Gastroesophageal sphincter (tissue), 4 donors: ENCODE measurements at regions not wholly inside any gene's neighbourhood (a gene's known extent, or its start where the extent isn't known, plus 50 kb on each side); places are given as distances from the start of the nearest gene placed in this dataset.

ENCODE experiments used
- ATAC-seq: fragments of 150-250 bp; one replicate; pipeline ENCODE4 v1.9.1; 2016; ENCODE audit warnings: mild to moderate bottlenecking, moderate library complexity
- H3K27ac ChIP-seq, 4 donors: fragments of 200-600 bp; sonication (generic) in 3 of 4; 1 replicate in 3 of 4; 2 replicates in 1 of 4; pipeline ENCODE4 v1.5.1; 2016 to 2019
- H3K27me3 ChIP-seq: fragments of 200-600 bp; sonication (generic); one replicate; pipeline ENCODE4 v1.5.1; 2019
- H3K36me3 ChIP-seq, 2 donors: fragments of 200-600 bp; sonication (generic); one replicate each; pipeline ENCODE4 v1.5.1; 2019; ENCODE audit warnings: control low read depth in 1 of 2
- H3K4me1 ChIP-seq, 3 donors: fragments of 200-600 bp; sonication (generic); 1 replicate in 2 of 3; 2 replicates in 1 of 3; pipeline ENCODE4 v1.5.1; 2016 to 2019; ENCODE audit warnings: control low read depth in 2 of 3
- H3K4me3 ChIP-seq, 2 donors: fragments of 200-600 bp; sonication (generic); one replicate each; pipeline ENCODE4 v1.5.1; 2019; ENCODE audit warnings: mild to moderate bottlenecking in 1 of 2, moderate library complexity in 1 of 2
- H3K9me3 ChIP-seq, 3 donors: fragments of 200-600 bp; sonication (generic); one replicate each; pipeline ENCODE4 v1.5.1; 2017 to 2019; ENCODE audit warnings: control low read depth in 2 of 3
- CTCF ChIP-seq, 4 experiments: fragments of 200-600 bp in 2 of 4; fragments of 450-650 bp in 2 of 4; sonication (generic) in 1 of 4; IDR thresholded peaks; one replicate each; pipeline ENCODE4 v1.5.1; 2017 to 2019; ENCODE audit warnings: antibody characterized with exemption in 4 of 4, mild to moderate bottlenecking in 2 of 4, moderate library complexity in 2 of 4
- EP300 ChIP-seq: sonication (generic); formaldehyde crosslinking; IDR thresholded peaks from one replicate; pipeline ENCODE4 v1.6.1; 2017; ENCODE audit warnings: antibody characterized with exemption, mild to moderate bottlenecking
- POLR2A ChIP-seq, 2 donors: fragments of 450-650 bp; IDR thresholded peaks; one replicate each; pipeline ENCODE4 v1.6.1; 2017; ENCODE audit warnings: antibody characterized with exemption in 2 of 2, mild to moderate bottlenecking in 2 of 2, moderate library complexity in 1 of 2
- POLR2AphosphoS5 ChIP-seq: sonication (generic); formaldehyde crosslinking; IDR thresholded peaks from one replicate; pipeline ENCODE4 v1.6.1; 2017; ENCODE audit warnings: antibody characterized with exemption
- WGBS, 2 donors: methylation state at CpG; one replicate each; pipeline ENCODE4 v1.1.5; 2018; ENCODE audit warnings: low coverage in 1 of 2; 5-methylcytosine and 5-hydroxymethylcytosine counted together

GRCh38 chr10:130967784-130968183, 343.7 kb downstream of the TCERG1L start:
- no peak for ATAC-seq
- no peaks in the 10 kb centered on the region for H3K36me3 ChIP-seq
- WGBS, 2 donors = 53 to 59% methylated on average over 3 of the region's 3 CpGs

GRCh38 chr10:130968511-130968910, 343.0 kb downstream of the TCERG1L start:
- peaks cover 37% of the 10 kb centered on the region for H3K27me3 ChIP-seq
- no peak overlapping the region for H3K27ac ChIP-seq
- TF ChIP-seq POLR2AphosphoS5 (no peak), POLR2A (IDR thresholded peaks at IDR 0.05) (no peak), CTCF (IDR thresholded peaks at IDR 0.05) (no peak), EP300 (no peak)
- WGBS, 2 donors = 79% methylated on average over 3 of the region's 3 CpGs; no CpG with 5 or more reads in 1 of the 2 donors
- no peaks in the 10 kb centered on the region for H3K36me3 ChIP-seq
- no peak overlapping the region for H3K4me3 ChIP-seq
- H3K4me1 ChIP-seq = no peaks in the 10 kb centered on the region
- ATAC-seq = no peak
- H3K9me3 ChIP-seq = peaks cover 0 to 8% (median 0%) of the 10 kb centered on the region in 3 donors

More at GRCh38 chr10:130967784-130968183, 343.7 kb downstream of the TCERG1L start:
- no peaks in the 10 kb centered on the region for H3K4me1 ChIP-seq
- H3K9me3 ChIP-seq = peaks cover 0 to under 1% (median 0%) of the 10 kb centered on the region in 3 donors
- no peak overlapping the region for H3K27ac ChIP-seq
- no peak for TF ChIP-seq EP300
- no peak for TF ChIP-seq CTCF (IDR thresholded peaks at IDR 0.05)
- TF ChIP-seq POLR2AphosphoS5 = no peak
- TF ChIP-seq POLR2A (IDR thresholded peaks at IDR 0.05) = no peak
- peaks cover 36% of the 10 kb centered on the region for H3K27me3 ChIP-seq
- no peak overlapping the region for H3K4me3 ChIP-seq

- TF ChIP-seq CTCF (IDR thresholded peaks at IDR 0.05) (no peak), POLR2AphosphoS5 (no peak), EP300 (no peak), POLR2A (IDR thresholded peaks at IDR 0.05) (no peak)
- Histone ChIP-seq H3K36me3 (no peaks in the 10 kb centered on the region), H3K4me3 (no peak overlapping the region), H3K9me3 (peaks cover 0 to 9% (median 0%) of the 10 kb centered on the region in 3 donors), H3K4me1 (no peaks in the 10 kb centered on the region), H3K27ac (no peak overlapping the region), H3K27me3 (peaks cover 37% of the 10 kb centered on the region)
- ATAC-seq = no peak
- 60 to 61% methylated on average over 2 of the region's 2 CpGs for WGBS, 2 donors
These were observed 342.6 kb downstream of the TCERG1L start for GRCh38 chr10:130968964-130969363.

- WGBS, 2 donors = 84 to 85% methylated on average over 7 to 12 of the region's 15 CpGs
- peaks cover 0 to 9% (median 0%) of the 10 kb centered on the region in 3 donors for H3K9me3 ChIP-seq
- TF ChIP-seq POLR2A (IDR thresholded peaks at IDR 0.05) (no peak), POLR2AphosphoS5 (no peak), CTCF (IDR thresholded peaks at IDR 0.05) (no peak), EP300 (no peak)
- H3K27ac ChIP-seq = no peak overlapping the region
- ATAC-seq = no peak
- no peaks in the 10 kb centered on the region for H3K36me3 ChIP-seq
- H3K4me1 ChIP-seq = no peaks in the 10 kb centered on the region
- no peak overlapping the region for H3K4me3 ChIP-seq
- peaks cover 37% of the 10 kb centered on the region for H3K27me3 ChIP-seq
These were observed 341.8 kb downstream of the TCERG1L start for GRCh38 chr10:130969700-130970099.

- TF ChIP-seq POLR2A (IDR thresholded peaks at IDR 0.05) (no peak), POLR2AphosphoS5 (no peak), EP300 (no peak), CTCF (IDR thresholded peaks at IDR 0.05) (no peak)
- ATAC-seq = no peak
- H3K27ac ChIP-seq = no peak overlapping the region
- peaks cover 37% of the 10 kb centered on the region for H3K27me3 ChIP-seq
- H3K4me1 ChIP-seq = no peaks in the 10 kb centered on the region
- 73 to 89% methylated on average over 3 of the region's 10 CpGs for WGBS, 2 donors
- H3K36me3 ChIP-seq = no peaks in the 10 kb centered on the region
- H3K9me3 ChIP-seq = peaks cover 0 to 9% (median 0%) of the 10 kb centered on the region in 3 donors
- no peak overlapping the region for H3K4me3 ChIP-seq
These were observed 341.0 kb downstream of the TCERG1L start for GRCh38 chr10:130970341-130971122.
